Eye (tissue), 1 donor: ENCODE measurements at regions not wholly inside any gene's neighbourhood (a gene's known extent, or its start where the extent isn't known, plus 50 kb on each side); places are given as distances from the start of the nearest gene placed in this dataset.

Experiments used
- DNase-seq: peaks from one replicate; pipeline ENCODE4 v3.0.0-alpha.2; 2015

DNA sequence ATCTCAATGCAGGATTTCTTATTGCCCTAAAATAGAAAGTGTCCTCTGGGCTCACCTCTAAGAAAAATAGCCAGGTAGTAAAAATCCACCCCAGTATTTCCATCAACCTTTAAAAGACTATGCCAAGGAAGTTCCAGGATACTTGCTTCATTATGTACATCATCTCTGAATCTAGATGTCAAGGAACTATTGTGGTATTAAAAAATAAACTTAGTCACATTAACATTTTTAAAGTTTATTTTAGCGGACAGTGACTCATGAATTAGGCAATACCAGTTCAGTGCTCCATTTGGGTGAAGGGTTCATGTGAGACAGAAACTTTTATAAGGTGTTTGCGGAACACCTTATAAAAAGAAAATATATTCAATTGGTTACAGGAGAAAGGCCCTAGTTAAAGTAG lies 209.2 kb downstream of the ADAM29 start:
- DNase-seq = no peak

DNA sequence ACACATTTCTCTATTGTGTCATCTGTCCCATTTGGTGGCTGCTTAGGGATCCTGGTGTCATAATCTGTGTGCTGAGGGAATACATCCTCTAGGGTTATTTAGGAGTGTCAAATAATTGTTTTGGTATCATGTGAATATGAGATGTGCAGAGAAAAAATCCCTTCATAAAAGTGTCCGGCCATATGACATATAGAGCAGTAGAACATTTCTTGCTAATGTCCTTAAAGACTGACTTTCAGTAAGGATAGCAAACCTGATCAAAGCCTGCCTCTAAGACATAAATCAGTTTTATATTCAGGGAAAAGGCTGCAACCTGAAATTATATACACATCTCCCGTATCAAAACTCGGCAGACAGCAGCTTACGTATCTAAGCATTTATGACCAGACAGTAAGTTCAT lies 211.6 kb downstream of the ADAM29 start:
- no peak for DNase-seq

DNA sequence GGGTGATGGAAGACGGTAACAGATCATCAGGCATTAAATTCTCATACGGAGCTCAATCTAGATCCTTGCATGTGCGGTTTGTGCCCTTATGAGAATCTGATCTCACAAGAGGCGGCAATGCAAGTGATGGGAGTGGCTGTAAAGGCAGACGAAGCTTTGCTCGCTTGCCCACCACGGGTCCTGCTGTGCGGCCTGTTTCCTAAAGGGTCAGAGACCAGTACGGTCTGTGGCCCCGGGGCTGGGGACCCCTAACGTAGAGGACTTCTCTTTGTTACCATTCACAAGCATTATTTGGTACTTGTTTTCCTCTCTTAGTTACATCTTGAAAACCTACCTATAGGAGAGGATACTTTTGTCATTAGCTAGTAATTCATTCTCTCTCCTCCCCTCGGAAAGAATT lies 221.0 kb downstream of the ADAM29 start:
- no peak for DNase-seq

DNA sequence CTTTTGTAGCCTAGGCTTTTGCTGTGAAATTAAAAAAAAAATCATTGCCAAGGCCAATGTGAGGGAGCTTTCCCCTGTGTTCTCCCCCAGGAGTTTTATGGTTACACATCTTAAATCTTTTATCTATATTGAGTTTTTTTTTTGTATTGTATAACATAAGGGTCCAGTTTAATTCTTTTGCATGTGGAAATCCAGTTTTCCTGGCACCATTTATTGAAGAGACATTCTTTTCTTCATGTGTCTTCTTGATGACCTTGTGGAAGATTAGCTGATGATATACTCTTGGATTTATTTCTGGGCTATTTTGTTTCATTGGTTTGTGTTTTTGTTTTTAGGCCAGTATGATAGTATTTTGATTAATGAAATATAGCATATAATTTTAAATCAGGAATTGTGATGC lies 225.0 kb downstream of the ADAM29 start:
- no peak for DNase-seq

DNA sequence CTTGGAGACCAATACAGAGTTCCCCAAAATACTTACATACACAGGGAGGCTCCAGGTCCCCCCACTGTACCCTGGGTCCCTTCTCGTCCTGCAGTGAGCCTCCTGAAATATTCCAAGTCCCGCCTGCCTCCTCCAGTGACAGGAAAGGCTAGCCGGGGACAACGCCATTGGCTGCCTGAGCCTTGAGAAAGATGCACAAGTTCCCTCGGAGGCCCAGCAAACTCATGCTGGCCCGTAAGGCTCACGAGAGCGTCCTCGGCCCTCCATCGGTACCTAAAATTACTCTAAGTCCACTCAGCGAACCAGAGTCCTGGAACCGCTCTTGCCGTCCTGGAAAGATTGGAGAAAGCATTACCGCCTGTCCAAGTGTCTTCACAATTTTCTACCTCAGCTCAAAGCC lies 228.6 kb downstream of the ADAM29 start:
- DNase-seq = no peak

DNA sequence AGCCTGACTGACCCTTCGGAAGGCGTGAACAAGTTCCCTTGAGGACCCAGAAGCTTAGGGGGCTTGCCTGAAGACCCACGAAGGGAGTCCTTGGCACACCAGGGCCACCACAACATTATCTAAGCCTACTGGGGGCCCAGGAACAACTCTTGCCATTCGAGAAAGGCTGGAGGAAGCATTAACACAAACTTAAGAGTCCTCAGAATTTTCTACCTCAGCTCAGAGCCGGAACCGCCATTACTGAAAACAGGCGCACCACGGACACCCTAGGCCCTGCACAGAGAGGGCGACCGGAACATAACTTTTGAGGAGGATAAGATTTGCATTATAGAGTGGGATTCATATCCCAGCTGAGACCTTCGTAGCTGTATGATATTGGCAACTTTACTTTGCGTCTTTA lies 229.1 kb downstream of the ADAM29 start:
- no peak for DNase-seq

DNA sequence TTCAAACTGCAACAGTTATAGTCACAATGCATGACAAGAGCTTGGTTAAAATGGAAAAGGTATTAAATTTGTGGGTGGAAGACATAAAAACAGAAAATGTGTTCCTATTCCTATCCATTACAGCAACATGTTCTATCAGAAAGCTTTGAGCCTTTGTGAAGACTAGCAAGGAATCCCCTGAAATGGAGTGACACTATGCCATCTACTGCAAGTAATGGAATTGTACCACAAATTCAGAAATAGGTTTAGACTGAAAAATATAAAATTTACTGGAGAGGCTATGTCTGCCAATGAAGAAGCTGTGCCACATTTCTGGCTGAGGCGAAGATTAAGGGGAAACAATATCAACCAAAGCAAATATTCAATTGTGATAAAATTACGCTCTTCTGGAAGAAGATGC lies 247.9 kb downstream of the ADAM29 start:
- no peak for DNase-seq

DNA sequence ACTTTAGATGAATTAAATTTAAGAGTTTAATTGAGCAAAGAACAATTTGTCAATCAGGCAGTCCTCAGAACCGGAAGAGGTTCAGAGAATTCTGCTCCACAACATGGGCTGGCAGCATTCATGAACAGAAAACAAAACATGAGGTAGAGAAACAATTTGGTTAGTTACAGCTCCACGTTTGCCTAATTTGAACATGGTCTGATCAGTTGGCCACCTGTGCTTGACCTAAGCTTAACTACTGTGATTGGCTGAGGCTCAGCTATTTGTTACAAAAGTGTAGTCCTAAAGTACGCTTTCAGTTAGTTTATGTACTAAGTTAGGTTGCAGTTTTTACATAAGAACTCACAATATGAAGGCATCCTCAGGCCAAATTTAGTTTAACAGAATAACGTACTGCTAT lies 258.6 kb downstream of the ADAM29 start:
- no peak for DNase-seq

DNA sequence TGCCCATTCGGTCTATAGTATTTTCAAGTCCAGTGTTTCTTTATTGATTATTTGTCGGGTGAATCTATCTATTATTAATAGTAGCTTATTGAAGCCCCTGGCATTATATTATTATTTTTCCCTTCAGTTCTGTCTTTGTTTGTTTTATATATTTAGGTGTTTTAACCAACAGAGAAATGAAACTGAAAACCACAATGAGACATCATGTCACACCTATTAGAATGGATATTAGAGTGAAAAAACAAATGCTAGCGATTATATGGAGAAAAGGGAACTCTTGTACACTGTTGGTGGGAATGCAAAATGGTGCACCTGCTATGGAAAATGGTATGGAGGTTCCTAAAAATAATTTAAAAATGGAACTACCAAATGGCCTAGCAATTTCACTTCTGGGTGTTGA lies 272.5 kb downstream of the ADAM29 start:
- no peak for DNase-seq

DNA sequence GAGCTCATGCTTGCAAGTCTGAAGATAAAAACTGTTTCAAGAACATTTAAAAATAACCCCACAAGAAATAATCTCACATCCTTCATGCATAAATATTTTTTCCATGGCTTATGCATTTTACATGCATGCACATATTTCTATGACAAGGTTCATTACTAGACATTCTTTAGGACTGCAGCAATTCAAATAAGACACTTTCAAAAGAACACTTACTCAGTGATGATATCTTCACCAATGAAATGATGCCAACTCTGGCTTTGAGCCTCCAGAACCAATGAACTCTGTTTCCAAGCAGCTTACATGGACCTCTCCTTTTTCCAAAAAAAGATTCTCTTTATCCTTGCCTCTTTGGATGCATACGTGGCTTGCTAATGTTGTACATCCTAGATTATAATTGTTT lies 279.9 kb downstream of the ADAM29 start:
- DNase-seq = no peak

DNA sequence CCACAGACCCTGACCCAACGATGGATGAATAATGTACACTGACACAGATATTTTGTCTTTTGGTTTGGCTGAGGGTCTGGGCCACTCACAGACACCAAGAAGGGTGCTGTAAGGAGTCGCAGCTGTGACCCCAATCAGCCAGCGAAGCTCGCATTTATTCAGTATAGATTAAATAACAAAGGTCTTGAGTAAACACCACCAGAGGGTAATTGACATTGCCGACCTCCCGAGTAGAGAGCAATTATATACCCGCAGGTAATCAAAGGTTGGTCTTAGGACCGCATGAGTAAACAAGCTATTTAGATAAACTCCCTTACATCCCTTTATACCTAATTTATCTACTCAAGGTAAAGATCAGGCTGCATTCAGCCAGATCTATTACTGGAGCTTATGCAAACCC lies 297.1 kb downstream of the ADAM29 start:
- DNase-seq = no peak

DNA sequence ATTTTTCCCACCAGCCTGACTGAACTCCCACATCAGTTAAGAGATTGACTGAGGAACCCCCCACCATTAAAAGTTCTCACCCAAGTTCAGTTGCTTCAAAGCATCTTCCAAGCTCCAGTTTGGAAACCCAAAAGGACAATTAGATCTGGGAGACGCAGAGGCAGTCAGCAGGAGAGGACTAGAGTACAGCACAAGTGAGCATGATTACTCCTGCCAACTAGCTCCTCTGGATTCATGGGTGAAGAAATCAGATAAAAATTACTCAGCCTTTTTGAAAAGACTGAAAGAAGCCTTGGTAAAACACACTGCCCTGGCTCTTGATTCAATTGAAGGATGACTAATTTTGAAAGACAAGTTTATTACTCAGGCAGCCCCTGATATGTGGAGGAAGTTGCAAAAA lies 297.5 kb downstream of the ADAM29 start:
- no peak for DNase-seq

DNA sequence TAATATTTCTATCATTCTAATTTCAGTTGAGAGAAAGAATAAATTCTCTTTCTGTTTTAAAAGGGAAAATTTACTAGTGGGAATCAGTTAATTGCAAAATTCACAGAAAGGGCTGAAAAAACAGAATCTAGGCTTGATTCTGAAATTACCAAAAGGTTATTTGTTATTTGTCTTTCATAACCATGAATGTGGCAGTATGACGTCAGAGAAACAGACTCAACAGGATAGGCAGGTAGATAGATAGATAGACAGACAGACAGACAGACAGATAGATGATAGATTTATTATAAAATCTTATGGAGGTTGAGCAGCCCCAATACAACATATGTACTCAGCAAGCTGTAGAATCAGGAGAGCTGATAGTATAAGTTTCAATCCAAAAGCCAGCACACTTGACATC lies 311.0 kb downstream of the ADAM29 start:
- no peak for DNase-seq

DNA sequence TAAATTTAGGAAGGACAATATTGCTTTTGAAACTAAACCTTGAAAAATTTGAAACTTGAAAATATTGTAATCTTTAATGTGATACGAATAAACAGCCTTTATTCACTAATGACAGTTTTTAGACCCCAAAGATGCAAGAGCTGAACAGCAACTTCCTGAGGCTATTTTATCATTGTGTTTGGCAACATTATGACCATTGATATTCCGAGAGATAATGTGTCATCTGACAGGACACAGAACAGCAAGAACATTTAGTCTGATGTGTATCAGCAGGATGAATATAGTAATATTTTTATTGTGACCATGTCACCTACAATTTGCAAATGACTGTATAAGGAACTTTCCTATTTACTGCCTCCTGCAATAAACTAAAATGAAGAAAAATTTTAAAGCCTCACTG lies 316.0 kb downstream of the ADAM29 start:
- DNase-seq = no peak

DNA sequence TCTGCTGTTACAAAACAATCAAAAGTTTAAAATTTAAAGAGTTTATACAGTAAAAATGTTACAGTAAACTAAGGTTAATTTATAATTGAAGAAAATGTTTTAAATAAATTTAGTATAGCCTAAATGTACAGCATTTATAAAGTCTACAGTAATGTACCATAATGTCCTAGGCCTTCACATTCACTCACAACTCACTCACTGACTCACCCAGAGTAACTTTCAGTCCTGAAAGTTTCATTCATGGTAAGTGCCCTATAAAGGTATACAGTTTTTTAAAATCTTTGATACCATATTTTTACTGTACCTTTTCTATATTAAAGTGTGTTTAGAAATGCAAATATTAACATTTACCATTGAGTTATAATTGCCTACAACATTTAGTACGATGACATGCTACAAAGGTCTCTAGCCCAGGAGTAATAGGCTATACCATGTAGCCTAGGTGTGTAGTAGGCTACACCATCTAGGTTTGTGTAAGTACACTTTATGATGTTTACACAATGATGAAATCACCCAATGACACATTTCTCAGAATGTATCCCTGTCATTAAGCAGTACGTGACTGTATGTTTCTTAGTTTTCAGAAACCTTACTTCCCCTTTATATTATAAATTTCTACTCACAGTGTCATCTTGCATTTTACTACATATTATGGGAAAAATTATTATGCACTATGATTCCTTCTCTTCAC lies 320.8 kb downstream of the ADAM29 start:
- no peak for DNase-seq

DNA sequence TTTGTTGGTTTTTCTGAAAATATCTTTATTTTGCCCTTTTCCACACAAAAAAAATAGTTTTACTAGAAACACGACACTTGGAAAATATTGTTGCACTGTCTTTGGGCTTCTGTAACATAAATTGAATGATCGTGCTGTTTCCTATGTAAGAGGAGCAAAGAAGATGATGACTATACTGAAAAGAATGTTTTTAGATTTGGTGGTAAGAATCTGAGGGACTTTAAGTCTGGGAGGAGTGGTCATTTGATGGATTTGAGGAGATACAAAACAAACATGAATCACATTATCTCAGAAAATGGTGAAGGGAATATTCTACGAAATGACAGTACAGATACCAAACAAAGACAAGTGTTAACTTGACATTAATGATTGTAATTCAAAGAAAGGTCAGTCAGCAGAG lies 328.8 kb downstream of the ADAM29 start:
- no peak for DNase-seq

DNA sequence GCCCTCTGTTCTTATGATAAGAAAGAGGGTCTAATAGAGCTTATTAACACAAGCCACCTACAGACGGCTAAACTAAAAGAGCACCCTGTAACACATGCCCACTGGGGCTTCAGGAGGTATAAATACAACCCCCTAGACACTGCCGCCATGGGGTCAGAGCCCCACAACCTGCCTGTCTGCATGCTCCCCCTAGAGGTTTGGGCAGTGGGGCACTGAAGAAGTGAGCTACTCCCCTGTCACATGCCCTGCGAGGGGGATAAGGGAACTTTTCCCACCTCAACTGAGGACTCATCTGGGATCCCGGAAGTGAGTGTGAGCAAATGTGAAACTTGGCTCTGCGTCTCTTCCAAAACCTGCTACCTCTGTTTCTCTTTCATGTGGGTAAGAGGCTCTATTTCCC lies 334.5 kb downstream of the ADAM29 start:
- no peak for DNase-seq

DNA sequence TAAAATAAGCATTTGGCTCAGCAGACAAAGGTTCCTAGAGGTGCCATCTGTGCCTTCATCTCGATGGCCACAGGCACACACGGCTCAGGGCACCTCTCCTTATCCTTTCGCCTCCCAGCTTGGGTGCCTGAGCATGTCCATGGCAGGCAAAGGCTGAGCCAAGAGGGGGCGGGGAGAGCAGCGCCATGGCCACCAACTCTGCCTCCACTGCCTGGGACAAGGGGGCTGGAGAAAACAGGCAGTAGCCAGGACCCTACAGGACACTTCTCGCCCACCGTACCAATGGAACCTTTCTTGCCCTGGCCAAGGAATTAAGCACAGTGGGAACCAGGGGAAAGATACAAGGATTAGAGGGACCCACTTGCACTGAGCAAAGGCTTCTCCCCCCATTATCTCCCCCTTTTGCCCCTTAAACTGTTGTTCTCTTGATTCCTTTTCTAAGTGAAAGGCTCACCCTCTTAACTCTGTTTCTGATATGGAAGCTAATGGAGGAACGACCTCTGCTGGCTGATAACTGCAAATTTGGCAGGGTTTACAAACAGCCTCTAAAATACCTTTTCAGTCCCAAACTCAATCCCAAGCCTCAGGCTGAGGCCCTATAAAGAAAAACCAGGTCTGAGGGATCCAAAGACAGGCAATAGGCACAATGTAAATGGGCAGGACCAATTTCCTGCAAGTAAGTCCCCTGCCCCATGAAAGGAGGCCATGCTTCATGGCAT lies 335.2 kb downstream of the ADAM29 start:
- no peak for DNase-seq

DNA sequence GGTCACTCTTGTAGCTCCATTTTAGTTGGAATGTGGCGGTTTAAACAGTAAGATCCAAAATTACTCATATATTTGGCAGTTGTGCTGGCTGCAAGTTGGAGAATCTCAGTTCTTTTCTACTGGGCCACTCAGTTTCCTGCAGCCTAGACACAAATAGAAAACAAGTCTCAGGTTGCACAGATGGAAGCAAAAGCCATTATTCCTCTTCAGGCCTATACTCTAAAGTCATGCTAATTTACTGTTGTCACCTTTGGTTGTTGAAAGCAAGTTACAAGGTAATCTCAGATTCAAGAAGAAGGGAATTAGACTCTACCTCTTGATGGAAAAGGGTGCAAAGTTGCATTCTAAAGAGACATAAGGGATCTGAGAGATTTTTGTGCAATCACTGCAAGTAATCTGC lies 345.4 kb downstream of the ADAM29 start:
- no peak for DNase-seq

DNA sequence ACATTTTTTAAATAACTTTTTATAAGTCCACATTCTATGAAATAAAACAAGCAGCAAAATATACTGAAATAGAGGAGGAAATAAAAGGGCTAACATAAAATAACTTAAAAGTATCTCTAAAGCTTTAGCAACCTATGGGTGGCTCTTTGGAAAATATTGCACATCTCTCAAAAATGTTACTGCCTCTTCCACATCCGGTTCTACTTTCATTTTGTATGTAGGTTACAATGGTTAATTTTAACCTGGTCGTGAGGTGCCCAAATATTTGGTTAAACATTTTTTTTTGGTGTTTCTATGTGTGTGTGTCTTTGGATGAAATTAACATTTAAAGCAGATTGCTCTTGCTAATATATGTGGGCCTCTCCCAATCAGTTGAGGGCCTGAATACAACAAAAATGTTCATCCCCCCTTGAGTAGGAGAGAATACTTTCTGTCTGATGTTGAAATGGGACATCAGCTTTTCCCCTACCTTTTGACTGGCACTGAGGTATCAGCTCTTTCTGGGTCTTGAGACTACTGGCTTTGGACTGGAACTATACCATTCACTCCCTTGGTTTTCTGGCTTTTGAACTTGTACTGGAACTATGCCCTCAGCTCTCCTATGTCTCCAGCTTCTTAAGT lies 353.0 kb downstream of the ADAM29 start:
- no peak for DNase-seq

DNA sequence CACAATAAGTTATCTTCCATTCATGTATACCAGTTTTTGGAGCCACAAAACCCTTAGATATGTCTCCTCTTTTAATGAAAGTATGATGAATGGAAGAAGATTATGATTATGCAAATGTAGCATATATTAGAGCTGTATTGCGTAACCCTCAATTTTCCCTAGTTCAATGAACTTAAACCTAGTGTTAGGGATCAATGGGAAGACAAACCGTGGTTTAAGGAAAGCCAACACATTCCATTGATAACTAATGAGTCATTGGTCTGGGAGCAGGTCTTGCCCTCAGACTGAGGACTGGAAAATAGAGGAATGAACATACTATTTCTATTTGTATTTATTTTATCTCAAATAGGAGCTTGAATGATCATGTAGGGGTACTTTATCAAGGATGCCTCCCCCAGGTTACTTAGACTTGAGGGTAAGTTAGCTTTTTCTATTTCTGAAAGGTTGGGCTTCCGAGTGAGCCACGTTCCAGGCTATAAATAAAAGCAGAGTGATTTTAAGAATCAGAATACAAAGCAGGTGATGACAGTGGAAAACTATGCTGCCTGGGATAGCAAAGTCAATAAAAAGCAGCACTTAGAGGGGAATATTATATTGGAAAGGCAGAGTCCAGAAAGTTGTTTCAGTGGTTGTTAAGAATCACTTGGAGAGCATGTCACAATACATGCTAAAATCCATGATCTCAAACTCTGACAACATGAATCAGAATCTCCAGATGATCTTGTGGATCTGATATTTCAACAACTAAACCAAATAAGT lies 356.0 kb downstream of the ADAM29 start:
- DNase-seq = no peak

DNA sequence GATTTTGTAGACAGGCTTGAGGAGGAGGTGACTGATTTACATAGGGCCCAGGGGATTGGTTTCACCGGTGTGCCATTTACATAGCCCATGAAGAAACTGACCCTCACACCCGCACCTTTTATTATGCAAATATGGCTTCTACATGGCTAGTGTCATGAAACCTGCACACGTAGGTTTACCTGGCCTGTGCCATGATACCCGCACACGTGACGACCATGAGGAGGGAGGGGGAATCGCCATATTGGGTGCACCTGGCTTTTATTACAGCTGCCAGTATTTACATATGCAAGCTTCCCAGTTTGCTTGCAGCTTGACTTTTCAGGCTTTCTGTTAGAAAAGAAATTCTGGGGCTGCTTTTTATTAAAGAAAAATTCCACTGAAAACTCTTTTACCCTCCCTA lies 359.7 kb downstream of the ADAM29 start:
- no peak for DNase-seq

DNA sequence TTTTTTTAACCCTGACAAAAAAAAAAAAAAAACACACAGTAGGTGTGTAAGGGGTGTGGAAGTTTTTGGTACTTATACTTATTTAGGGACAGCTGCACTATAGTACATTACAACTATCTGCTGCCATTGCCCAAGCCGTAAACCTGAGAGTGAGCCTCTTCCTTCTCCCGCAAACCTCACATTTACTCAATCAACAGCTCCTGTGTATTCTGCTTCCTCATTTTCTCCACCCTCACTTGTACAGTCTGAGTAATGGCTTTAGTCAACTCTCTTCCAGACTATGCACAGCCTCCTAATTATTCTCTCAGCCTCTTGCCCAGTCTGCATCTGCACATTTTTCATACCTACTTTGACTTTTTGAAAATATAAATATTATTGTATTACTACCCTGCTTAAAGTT lies 362.0 kb downstream of the ADAM29 start:
- no peak for DNase-seq

DNA sequence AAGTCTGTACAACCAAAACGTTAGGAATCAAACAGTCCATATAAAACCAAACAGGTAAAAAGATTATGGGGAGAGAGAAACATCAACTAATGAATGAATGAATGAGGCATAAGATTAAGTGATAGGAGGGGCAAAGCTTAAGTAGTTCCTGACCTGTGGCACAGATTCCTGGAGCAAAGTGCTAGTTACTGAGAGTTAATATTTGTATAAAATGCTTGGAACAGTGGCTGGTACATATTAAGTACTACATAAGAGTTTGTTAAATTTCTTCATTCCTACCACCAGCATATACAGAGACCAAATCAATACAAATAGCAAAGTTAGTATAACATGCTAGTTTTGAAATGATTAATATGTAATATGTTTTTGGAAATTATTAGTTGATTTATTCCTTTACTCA lies 363.7 kb downstream of the ADAM29 start:
- DNase-seq = no peak
